Endothelial cell of umbilical vein (primary cell): ENCODE measurements at regions not wholly inside any gene's neighbourhood (a gene's known extent, or its start where the extent isn't known, plus 50 kb on each side); places are given as distances from the start of the nearest gene placed in this dataset.

Experiments
- EZH2 ChIP-seq: IDR thresholded peaks from 2 replicates; pipeline ENCODE4 v1.6.1; 2012; ENCODE audit warnings: borderline replicate concordance, low read depth, mild to moderate bottlenecking, moderate library complexity, low read length, inconsistent platforms; ENCODE audit not compliant: severe bottlenecking
- JUN ChIP-seq: IDR thresholded peaks from 2 replicates; pipeline ENCODE4 v1.6.1; 2011; ENCODE audit warnings: borderline replicate concordance, low read depth; ENCODE audit not compliant: insufficient read length, insufficient read depth
- MYC ChIP-seq: IDR thresholded peaks from one replicate; pipeline ENCODE4 v1.6.1; 2011; ENCODE audit warnings: mild to moderate bottlenecking, low read depth, low read length
- POLR2A ChIP-seq: IDR thresholded peaks from 2 replicates; pipeline ENCODE4 v1.6.1; 2012; ENCODE audit warnings: low read depth, mild to moderate bottlenecking, control low read depth, low read length
- POLR2AphosphoS5 ChIP-seq: IDR thresholded peaks from 2 replicates; pipeline ENCODE4 v1.6.1; 2012; ENCODE audit warnings: low read depth, mild to moderate bottlenecking, control low read depth, low read length, moderate library complexity; ENCODE audit not compliant: insufficient read depth
- TF ChIP-seq, protein P1 (sequence below), 2 donors: IDR thresholded peaks; 1 replicate in 1 of 2; 2 replicates in 1 of 2; pipeline ENCODE4 v1.5.1; 2011; ENCODE audit warnings: low read length in 2 of 2, mild to moderate bottlenecking in 2 of 2, moderate library complexity in 2 of 2, control low read depth in 1 of 2, inconsistent platforms in 1 of 2, low read depth in 1 of 2; ENCODE audit not compliant: insufficient read depth in 1 of 2; ENCODE audit errors: extremely low read depth in 1 of 2

DNA sequence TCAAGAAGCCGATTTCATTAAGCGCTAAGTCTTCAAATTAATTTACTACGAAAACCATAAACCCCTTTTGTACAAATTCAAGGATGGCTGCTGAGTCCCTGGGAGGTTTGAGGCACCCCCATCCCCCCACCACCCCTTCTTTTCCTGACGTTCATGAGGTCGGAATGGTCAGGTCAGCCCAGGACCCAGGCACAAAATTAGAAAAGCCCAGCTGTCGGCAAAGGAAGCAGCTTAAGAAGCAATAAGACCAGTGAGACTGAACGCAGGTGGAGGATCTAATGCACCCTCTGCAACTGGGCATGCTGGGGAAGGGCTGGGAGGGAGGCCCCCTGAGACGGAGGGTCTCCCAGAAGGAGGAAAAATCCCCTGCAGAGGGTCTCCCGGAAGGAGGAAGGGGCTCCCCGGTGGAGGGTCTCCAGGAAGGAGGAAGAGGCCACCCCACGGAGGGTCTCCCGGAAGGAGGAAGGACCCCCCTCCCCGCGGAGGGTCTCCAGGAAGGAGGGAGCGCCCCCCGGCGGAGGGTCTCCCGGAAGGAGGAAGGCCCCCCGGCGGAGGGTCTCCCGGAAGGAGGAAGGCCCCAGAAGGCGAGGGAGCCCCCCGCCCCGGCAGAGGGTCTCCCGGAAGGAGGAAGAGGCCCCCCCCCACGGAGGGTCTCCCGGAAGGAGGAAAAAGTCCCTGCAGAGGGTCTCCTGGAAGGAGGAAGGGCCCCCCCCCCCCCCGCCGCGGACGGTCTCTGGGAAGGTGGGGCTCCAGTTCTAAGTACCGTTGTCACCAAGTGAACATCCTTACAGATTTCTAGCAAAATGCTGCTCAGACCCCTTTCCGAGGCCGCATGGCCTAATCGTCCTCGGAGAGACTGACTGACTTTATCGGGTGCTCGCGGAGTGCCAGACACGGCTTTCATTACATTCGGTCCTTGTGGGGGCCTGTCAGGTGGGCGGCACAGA is 74.4 kb upstream of the FCN1 start:
- TF ChIP-seq JUN (no peak), POLR2A (no peak), POLR2AphosphoS5 (no peak), EZH2 (no peak), MYC (no peak)
- TF ChIP-seq, protein P1, sequence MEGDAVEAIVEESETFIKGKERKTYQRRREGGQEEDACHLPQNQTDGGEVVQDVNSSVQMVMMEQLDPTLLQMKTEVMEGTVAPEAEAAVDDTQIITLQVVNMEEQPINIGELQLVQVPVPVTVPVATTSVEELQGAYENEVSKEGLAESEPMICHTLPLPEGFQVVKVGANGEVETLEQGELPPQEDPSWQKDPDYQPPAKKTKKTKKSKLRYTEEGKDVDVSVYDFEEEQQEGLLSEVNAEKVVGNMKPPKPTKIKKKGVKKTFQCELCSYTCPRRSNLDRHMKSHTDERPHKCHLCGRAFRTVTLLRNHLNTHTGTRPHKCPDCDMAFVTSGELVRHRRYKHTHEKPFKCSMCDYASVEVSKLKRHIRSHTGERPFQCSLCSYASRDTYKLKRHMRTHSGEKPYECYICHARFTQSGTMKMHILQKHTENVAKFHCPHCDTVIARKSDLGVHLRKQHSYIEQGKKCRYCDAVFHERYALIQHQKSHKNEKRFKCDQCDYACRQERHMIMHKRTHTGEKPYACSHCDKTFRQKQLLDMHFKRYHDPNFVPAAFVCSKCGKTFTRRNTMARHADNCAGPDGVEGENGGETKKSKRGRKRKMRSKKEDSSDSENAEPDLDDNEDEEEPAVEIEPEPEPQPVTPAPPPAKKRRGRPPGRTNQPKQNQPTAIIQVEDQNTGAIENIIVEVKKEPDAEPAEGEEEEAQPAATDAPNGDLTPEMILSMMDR (IDR thresholded peaks at IDR 0.05; ENCODE audit: extremely low read depth in 1 of 2, insufficient read depth in 1 of 2, low read depth in 1 of 2, low read length in 2 of 2) = no peak
